ENCODE measurements at regions not wholly inside any gene's neighbourhood (a gene's known extent, or its start where the extent isn't known, plus 50 kb on each side); places are given as distances from the start of the nearest gene placed in this dataset.

- no peak for DNase-seq
- intact Hi-C loops (cut with DNase I; ENCODE audit: low total_unique reads), result no loop called here
- no peak overlapping the region for H3K27ac ChIP-seq
- H3K9me3 ChIP-seq, result no peaks in the 10 kb centered on the region
- peaks cover 0 to 24% (median 9%) of the 10 kb centered on the region in 4 donors for H3K4me1 ChIP-seq
- TF ChIP-seq CTCF (IDR thresholded peaks at IDR 0.05), result no peak
- H3K27me3 ChIP-seq, result no peaks in the 10 kb centered on the region
- H3K4me3 ChIP-seq, result no peak overlapping the region
- H3K36me3 ChIP-seq, result no peaks in the 10 kb centered on the region
Measured at GRCh38 chr13:105345730-105346129, 1189.7 kb downstream of the EFNB2 start.

GRCh38 chr13:105345131-105345530 lies 1190.3 kb downstream of the EFNB2 start:
- peaks cover 0 to 24% (median 9%) of the 10 kb centered on the region in 4 donors for H3K4me1 ChIP-seq
- no peak overlapping the region for H3K27ac ChIP-seq
- no peak for TF ChIP-seq CTCF (IDR thresholded peaks at IDR 0.05)
- no peak for DNase-seq
- H3K9me3 ChIP-seq, result no peaks in the 10 kb centered on the region
- H3K27me3 ChIP-seq, result no peaks in the 10 kb centered on the region
- intact Hi-C loops (cut with DNase I; ENCODE audit: low total_unique reads), result no loop called here
- H3K4me3 ChIP-seq, result no peak overlapping the region
- no peaks in the 10 kb centered on the region for H3K36me3 ChIP-seq

GRCh38 chr13:105343134-105343806 lies 1192.2 kb downstream of the EFNB2 start:
- H3K27me3 ChIP-seq, result no peaks in the 10 kb centered on the region
- H3K4me1 ChIP-seq, result peaks cover 0 to 38% (median 9%) of the 10 kb centered on the region in 4 donors
- no peak overlapping the region for H3K4me3 ChIP-seq
- no peaks in the 10 kb centered on the region for H3K36me3 ChIP-seq
- H3K9me3 ChIP-seq, result no peaks in the 10 kb centered on the region
- no peak overlapping the region for H3K27ac ChIP-seq
- TF ChIP-seq CTCF (IDR thresholded peaks at IDR 0.05), result no peak
- no peak for DNase-seq
- intact Hi-C loops (cut with DNase I; ENCODE audit: low total_unique reads), result no loop called here

GRCh38 chr13:105342281-105342820 lies 1193.1 kb downstream of the EFNB2 start:
- DNase-seq, result no peak
- Histone ChIP-seq H3K27me3 (no peaks in the 10 kb centered on the region), H3K27ac (no peak overlapping the region), H3K4me1 (peaks cover 0 to 43% (median 9%) of the 10 kb centered on the region in 4 donors), H3K4me3 (no peak overlapping the region), H3K36me3 (no peaks in the 10 kb centered on the region), H3K9me3 (no peaks in the 10 kb centered on the region)
- no peak for TF ChIP-seq CTCF (IDR thresholded peaks at IDR 0.05)
- intact Hi-C loops (cut with DNase I; ENCODE audit: low total_unique reads), result no loop called here

GRCh38 chr13:105341758-105342157 lies 1193.7 kb downstream of the EFNB2 start:
- Histone ChIP-seq H3K4me1 (peaks cover 0 to 49% (median 9%) of the 10 kb centered on the region in 4 donors), H3K4me3 (no peak overlapping the region), H3K27me3 (no peaks in the 10 kb centered on the region), H3K9me3 (no peaks in the 10 kb centered on the region), H3K27ac (no peak overlapping the region), H3K36me3 (no peaks in the 10 kb centered on the region)
- DNase-seq, result no peak
- intact Hi-C loops (cut with DNase I; ENCODE audit: low total_unique reads), result no loop called here
- TF ChIP-seq CTCF (IDR thresholded peaks at IDR 0.05), result no peak
